Natural killer cell (primary cell): ENCODE measurements at regions not wholly inside any gene's neighbourhood (a gene's known extent, or its start where the extent isn't known, plus 50 kb on each side); places are given as distances from the start of the nearest gene placed in this dataset.

Experiments
- ATAC-seq, 3 donors: fragments of 150-1000 bp in 2 of 3; fragments of 200-7000 bp in 1 of 3; cut with Tn5 transposase; 1 replicate in 1 of 3; 2 replicates in 2 of 3; pipeline ENCODE4 v1.10.0; 2021; ENCODE audit warnings: mild to moderate bottlenecking in 2 of 3, moderate library complexity in 2 of 3
- DNase-seq, 2 donors: peaks; one replicate each; pipeline versions ENCODE4 v3.0.0 to v3.0.0-alpha.2; 2013 to 2021; ENCODE audit warnings: mixed read lengths in 1 of 2
- H3K27ac ChIP-seq: one replicate; pipeline ENCODE4 v1.5.1; 2013; ENCODE audit warnings: mild to moderate bottlenecking, low read length
- H3K27me3 ChIP-seq: one replicate; pipeline ENCODE4 v1.6.1; 2013; ENCODE audit warnings: low read length; ENCODE audit not compliant: control insufficient read depth, insufficient read depth
- H3K36me3 ChIP-seq: one replicate; pipeline ENCODE4 v1.6.1; 2013; ENCODE audit warnings: low read length; ENCODE audit not compliant: control insufficient read depth, insufficient read depth
- H3K4me1 ChIP-seq: one replicate; pipeline ENCODE4 v1.6.1; 2013; ENCODE audit warnings: low read length; ENCODE audit not compliant: control insufficient read depth, insufficient read depth
- H3K4me3 ChIP-seq: one replicate; pipeline ENCODE4 v1.5.1; 2013; ENCODE audit warnings: low read length
- H3K9me3 ChIP-seq: one replicate; pipeline ENCODE4 v1.6.1; 2013; ENCODE audit warnings: low read length; ENCODE audit not compliant: control insufficient read depth, insufficient read depth
- H3K27ac Mint-ChIP-seq, 2 donors: one replicate each; pipeline ENCODE4 v1.8.0; 2022; ENCODE audit warnings: mild to moderate bottlenecking in 2 of 2, mixed read lengths in 2 of 2, moderate library complexity in 1 of 2
- H3K27me3 Mint-ChIP-seq, 2 donors: one replicate each; pipeline ENCODE4 v1.8.0; 2022; ENCODE audit warnings: low read depth in 2 of 2, mixed read lengths in 2 of 2
- H3K36me3 Mint-ChIP-seq: one replicate; pipeline ENCODE4 v1.8.0; 2022; ENCODE audit warnings: mixed read lengths
- H3K4me1 Mint-ChIP-seq, 2 donors: one replicate each; pipeline ENCODE4 v1.8.0; 2022; ENCODE audit warnings: mixed read lengths in 2 of 2
- H3K4me3 Mint-ChIP-seq: one replicate; pipeline ENCODE4 v1.8.0; 2022; ENCODE audit warnings: mild to moderate bottlenecking, moderate library complexity, mixed read lengths
- H3K9me3 Mint-ChIP-seq, 2 donors: one replicate each; pipeline ENCODE4 v1.8.0; 2022; ENCODE audit warnings: mixed read lengths in 2 of 2
- CTCF ChIP-seq: fragments of 200-600 bp; IDR thresholded peaks from one replicate; pipeline ENCODE4 v1.8.0; 2022; ENCODE audit warnings: antibody characterized with exemption
- WGBS: methylation state at CpG from one replicate; pipeline ENCODE4 v1.1.7; 2013; ENCODE audit warnings: missing lambda C conversion rate; ENCODE audit not compliant: insufficient coverage; 5-methylcytosine and 5-hydroxymethylcytosine counted together
- intact Hi-C: fragments of 100-400 bp; cut with micrococcal nuclease; formaldehyde crosslinking; loops from one replicate; pipeline ENCODE4 v1.14.2; 2022

DNA sequence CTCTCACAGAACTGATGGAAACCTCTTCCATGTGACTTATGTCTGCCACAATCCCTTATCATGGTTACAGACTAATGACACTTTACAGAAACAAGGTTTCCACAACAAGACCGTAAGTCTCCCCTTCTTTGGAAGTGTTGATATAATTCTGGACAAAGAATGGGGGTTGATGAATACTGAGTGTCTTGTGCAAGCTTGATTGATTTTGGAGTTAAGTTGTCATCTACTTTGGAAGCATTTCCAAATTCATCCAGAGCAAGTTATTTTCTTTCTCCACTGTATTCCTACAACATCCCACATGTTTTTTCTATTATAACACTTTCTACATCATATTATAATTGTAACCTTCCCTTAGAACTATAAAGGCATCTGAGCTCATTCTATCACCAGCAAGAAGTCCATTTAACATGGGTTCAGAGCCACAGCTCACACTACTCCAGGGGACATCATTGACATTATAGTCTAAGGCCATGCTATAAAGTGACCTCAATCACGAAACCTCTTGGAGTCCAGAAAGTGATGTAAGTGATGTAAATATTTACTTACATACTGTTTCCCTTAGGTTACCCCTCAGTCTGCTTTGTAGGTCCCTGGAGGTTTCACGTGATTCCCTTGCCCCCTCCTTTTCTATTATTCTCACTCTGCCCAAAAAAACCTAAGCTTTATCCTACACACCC is 125.7 kb upstream of the PBX1 start:
- H3K4me3 Mint-ChIP-seq: no peak overlapping the region
- Histone ChIP-seq H3K4me1 (no peaks in the 10 kb centered on the region), H3K36me3 (no peaks in the 10 kb centered on the region), H3K27ac (no peak overlapping the region), H3K4me3 (no peak overlapping the region), H3K9me3 (no peaks in the 10 kb centered on the region), H3K27me3 (no peaks in the 10 kb centered on the region)
- H3K4me1 Mint-ChIP-seq: no peaks in the 10 kb centered on the region
- no peak overlapping the region for H3K27ac Mint-ChIP-seq
- no peak for ATAC-seq
- H3K9me3 Mint-ChIP-seq: peaks cover 0 to 2% of the 10 kb centered on the region in 2 donors
- 66% methylated on average over 2 of the region's 3 CpGs for WGBS
- intact Hi-C loops: no loop called here
- peaks cover 9% of the 10 kb centered on the region in 2 donors for H3K27me3 Mint-ChIP-seq
- TF ChIP-seq CTCF: no peak
- DNase-seq: no peak
- no peaks in the 10 kb centered on the region for H3K36me3 Mint-ChIP-seq

DNA sequence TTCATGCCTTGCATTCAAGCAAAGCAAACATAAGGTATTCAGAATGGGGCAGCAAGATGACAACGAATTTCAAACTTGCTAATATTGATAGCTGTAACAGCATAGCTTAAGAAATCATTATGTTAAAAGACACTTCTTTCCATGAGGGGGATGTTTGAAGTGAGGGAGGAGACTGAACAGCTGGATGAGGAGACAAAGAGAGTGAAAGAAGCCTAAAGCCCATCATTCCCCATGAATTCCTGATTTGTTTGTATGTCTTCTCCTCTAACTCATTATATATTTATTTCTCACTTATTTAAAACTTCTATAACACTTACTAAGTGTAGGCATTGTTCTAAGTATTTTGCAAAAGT is 125.2 kb upstream of the PBX1 start:
- WGBS: no CpG with 5 or more reads among the region's 1 CpG
- peaks cover 0 to 2% of the 10 kb centered on the region in 2 donors for H3K9me3 Mint-ChIP-seq
- peaks cover 9% of the 10 kb centered on the region in 2 donors for H3K27me3 Mint-ChIP-seq
- Histone ChIP-seq H3K27me3 (no peaks in the 10 kb centered on the region), H3K27ac (no peak overlapping the region), H3K4me1 (no peaks in the 10 kb centered on the region), H3K4me3 (no peak overlapping the region), H3K36me3 (no peaks in the 10 kb centered on the region), H3K9me3 (no peaks in the 10 kb centered on the region)
- no peak for DNase-seq
- TF ChIP-seq CTCF: no peak
- no peaks in the 10 kb centered on the region for H3K36me3 Mint-ChIP-seq
- intact Hi-C loops: no loop called here
- H3K4me3 Mint-ChIP-seq: no peak overlapping the region
- no peak for ATAC-seq
- H3K27ac Mint-ChIP-seq: no peak overlapping the region
- no peaks in the 10 kb centered on the region for H3K4me1 Mint-ChIP-seq

GRCh38 chr1:164440232-164440631 is 118.8 kb upstream of the PBX1 start:
- Histone ChIP-seq H3K36me3 (no peaks in the 10 kb centered on the region), H3K4me1 (no peaks in the 10 kb centered on the region), H3K9me3 (no peaks in the 10 kb centered on the region), H3K27ac (no peak overlapping the region), H3K4me3 (no peak overlapping the region), H3K27me3 (no peaks in the 10 kb centered on the region)
- no peaks in the 10 kb centered on the region for H3K4me1 Mint-ChIP-seq
- H3K27me3 Mint-ChIP-seq: peaks cover 0 to 5% of the 10 kb centered on the region in 2 donors
- no peak overlapping the region for H3K27ac Mint-ChIP-seq
- no peak for TF ChIP-seq CTCF
- no peak overlapping the region for H3K4me3 Mint-ChIP-seq
- intact Hi-C loops: no loop called here
- WGBS: no CpG with 5 or more reads among the region's 1 CpG
- DNase-seq (no peak), ATAC-seq (no peak)
- H3K36me3 Mint-ChIP-seq: no peaks in the 10 kb centered on the region
- no peaks in the 10 kb centered on the region for H3K9me3 Mint-ChIP-seq

- H3K27me3 ChIP-seq: no peaks in the 10 kb centered on the region
- Mint-ChIP-seq H3K4me3 (no peak overlapping the region), H3K36me3 (no peaks in the 10 kb centered on the region), H3K27me3 (peaks cover 0 to 5% of the 10 kb centered on the region in 2 donors), H3K27ac (no peak overlapping the region), H3K9me3 (no peaks in the 10 kb centered on the region), H3K4me1 (no peaks in the 10 kb centered on the region)
- intact Hi-C loops: no loop called here
- H3K4me1 ChIP-seq: no peaks in the 10 kb centered on the region
- H3K9me3 ChIP-seq: no peaks in the 10 kb centered on the region
- TF ChIP-seq CTCF: no peak
- no peak overlapping the region for H3K27ac ChIP-seq
- H3K36me3 ChIP-seq: no peaks in the 10 kb centered on the region
- ATAC-seq (no peak), DNase-seq (no peak)
- no CpG with 5 or more reads among the region's 1 CpG for WGBS
- H3K4me3 ChIP-seq: no peak overlapping the region
Observed at GRCh38 chr1:164443166-164443565, 115.8 kb upstream of the PBX1 start.
